Neural crest cell (in vitro differentiated cells): ENCODE measurements at regions not wholly inside any gene's neighbourhood (a gene's known extent, or its start where the extent isn't known, plus 50 kb on each side); places are given as distances from the start of the nearest gene placed in this dataset.
"Not testable (repeated sequence)": the region's sequence is repeated elsewhere in the genome, so short reads cannot be mapped to it uniquely, and the experiment has no call there.

Experiments used
- DNase-seq: peaks from one replicate; pipeline ENCODE4 v3.0.0; 2021; ENCODE audit warnings: low read depth, mixed read lengths, low spot score
- H3K27ac Mint-ChIP-seq: one replicate; pipeline ENCODE4 v1.8.0; 2021; ENCODE audit warnings: mild to moderate bottlenecking, mixed read lengths; ENCODE audit not compliant: unreplicated experiment
- H3K27me3 Mint-ChIP-seq: 2 replicates; pipeline ENCODE4 v1.8.0; 2021; ENCODE audit warnings: low read depth, mild to moderate bottlenecking, mixed read lengths
- H3K36me3 Mint-ChIP-seq: 2 replicates; pipeline ENCODE4 v1.8.0; 2021; ENCODE audit warnings: low read depth, mild to moderate bottlenecking, mixed read lengths
- H3K4me1 Mint-ChIP-seq: 2 replicates; pipeline ENCODE4 v1.8.0; 2021; ENCODE audit warnings: mixed read lengths
- H3K4me3 Mint-ChIP-seq: one replicate; pipeline ENCODE4 v1.8.0; 2021; ENCODE audit warnings: mild to moderate bottlenecking, mixed read lengths
- H3K9me3 Mint-ChIP-seq: 2 replicates; pipeline ENCODE4 v1.8.0; 2021; ENCODE audit warnings: mixed read lengths
- TF ChIP-seq, protein P1 (sequence below): fragments of 200-600 bp; sonication (generic); conservative IDR thresholded peaks from 2 replicates; pipeline ENCODE4 v1.5.0; 2021; ENCODE audit warnings: antibody characterized with exemption, mild to moderate bottlenecking

DNA sequence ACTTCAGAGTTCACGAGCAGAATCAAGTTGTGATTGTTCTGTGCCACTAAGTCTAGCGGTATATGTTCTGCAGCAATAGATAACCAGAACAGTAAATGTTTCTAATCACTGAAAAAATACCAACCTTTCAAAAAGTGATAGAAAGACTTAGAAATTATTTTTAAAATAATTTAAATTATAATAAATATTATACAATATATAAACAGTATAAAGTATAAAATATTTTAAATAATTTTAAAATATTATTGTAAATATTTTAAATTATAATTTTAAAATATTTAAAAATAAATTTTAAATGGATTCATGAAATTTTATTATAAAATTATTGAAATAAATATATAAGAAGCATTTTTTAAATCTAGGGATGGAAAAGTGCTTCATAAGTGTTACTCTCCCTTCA lies 126.3 kb upstream of the ID2 start:
- TF ChIP-seq, protein P1, sequence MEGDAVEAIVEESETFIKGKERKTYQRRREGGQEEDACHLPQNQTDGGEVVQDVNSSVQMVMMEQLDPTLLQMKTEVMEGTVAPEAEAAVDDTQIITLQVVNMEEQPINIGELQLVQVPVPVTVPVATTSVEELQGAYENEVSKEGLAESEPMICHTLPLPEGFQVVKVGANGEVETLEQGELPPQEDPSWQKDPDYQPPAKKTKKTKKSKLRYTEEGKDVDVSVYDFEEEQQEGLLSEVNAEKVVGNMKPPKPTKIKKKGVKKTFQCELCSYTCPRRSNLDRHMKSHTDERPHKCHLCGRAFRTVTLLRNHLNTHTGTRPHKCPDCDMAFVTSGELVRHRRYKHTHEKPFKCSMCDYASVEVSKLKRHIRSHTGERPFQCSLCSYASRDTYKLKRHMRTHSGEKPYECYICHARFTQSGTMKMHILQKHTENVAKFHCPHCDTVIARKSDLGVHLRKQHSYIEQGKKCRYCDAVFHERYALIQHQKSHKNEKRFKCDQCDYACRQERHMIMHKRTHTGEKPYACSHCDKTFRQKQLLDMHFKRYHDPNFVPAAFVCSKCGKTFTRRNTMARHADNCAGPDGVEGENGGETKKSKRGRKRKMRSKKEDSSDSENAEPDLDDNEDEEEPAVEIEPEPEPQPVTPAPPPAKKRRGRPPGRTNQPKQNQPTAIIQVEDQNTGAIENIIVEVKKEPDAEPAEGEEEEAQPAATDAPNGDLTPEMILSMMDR, result no peak
- no peak for DNase-seq
- peaks cover 15% of the 10 kb centered on the region for H3K9me3 Mint-ChIP-seq
- H3K4me3 Mint-ChIP-seq, result no peak overlapping the region
- H3K36me3 Mint-ChIP-seq, result peaks cover 6% of the 10 kb centered on the region
- no peak overlapping the region for H3K27ac Mint-ChIP-seq
- H3K4me1 Mint-ChIP-seq, result peaks cover 10% of the 10 kb centered on the region
- H3K27me3 Mint-ChIP-seq, result no peaks in the 10 kb centered on the region

DNA sequence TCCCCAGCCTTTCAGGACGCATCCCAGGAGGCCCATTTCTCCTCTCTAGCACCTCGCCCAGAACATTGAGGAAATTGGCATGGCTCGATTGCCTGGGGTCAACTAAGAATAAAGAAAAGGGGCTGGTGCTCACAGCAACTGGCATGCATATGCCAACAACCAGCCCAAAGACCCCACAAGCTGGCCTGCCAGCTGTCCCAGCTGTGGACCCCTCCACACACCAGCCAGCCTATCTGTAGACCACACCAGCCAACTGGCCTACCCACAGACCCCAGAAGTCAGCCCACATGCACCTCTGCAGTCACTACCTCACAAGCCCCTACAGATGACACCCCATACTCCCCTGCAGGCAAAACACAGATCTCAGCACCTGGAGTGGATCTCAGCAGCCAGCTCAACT lies 123.8 kb upstream of the ID2 start:
- H3K27ac Mint-ChIP-seq, result no peak overlapping the region
- no peaks in the 10 kb centered on the region for H3K27me3 Mint-ChIP-seq
- DNase-seq, result no peak
- peaks cover 27% of the 10 kb centered on the region for H3K9me3 Mint-ChIP-seq
- peaks cover 6% of the 10 kb centered on the region for H3K36me3 Mint-ChIP-seq
- H3K4me1 Mint-ChIP-seq, result no peaks in the 10 kb centered on the region
- TF ChIP-seq, protein P1, result no peak
- H3K4me3 Mint-ChIP-seq, result no peak overlapping the region

DNA sequence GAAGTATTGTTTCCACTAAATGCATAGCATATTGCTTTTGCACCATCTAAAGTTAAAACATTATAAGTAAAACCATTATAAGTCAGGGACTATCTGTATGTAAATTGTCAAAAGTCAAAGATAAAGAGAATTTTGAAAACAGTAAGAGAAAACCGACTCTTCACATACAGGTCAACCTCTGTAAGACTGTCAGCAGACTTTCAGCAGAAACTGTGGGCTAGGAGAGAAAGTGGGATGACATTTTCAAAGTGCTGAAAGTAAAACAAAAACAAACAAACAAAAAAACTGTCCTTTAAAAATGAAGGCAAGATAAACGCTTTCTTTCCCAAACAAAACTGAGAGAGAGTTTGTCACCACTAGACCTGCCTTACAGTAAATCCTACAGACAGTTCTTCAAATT lies 122.9 kb upstream of the ID2 start:
- no peak overlapping the region for H3K4me3 Mint-ChIP-seq
- peaks cover 6% of the 10 kb centered on the region for H3K36me3 Mint-ChIP-seq
- no peak for DNase-seq
- TF ChIP-seq, protein P1, result no peak
- H3K27me3 Mint-ChIP-seq, result no peaks in the 10 kb centered on the region
- peaks cover 27% of the 10 kb centered on the region for H3K9me3 Mint-ChIP-seq
- H3K27ac Mint-ChIP-seq, result no peak overlapping the region
- H3K4me1 Mint-ChIP-seq, result no peaks in the 10 kb centered on the region

DNA sequence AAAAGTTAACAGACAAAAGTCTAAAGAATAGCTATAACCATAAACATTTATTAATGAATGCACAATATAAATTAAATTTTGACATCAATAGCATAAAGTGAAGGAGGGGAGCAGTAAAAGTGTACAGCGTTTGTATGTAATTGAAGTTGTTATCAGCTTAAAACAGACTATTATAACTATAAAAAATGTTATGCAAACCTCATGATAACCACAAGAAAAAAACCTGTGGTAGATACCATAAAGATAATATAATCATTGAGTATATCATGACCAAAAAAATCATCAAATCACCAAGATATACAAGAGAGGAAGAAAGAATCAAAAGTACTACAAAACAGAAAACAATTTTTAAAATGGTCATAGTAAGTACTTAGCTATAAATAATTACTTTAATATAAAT lies 122.1 kb upstream of the ID2 start:
- no peak for DNase-seq

DNA sequence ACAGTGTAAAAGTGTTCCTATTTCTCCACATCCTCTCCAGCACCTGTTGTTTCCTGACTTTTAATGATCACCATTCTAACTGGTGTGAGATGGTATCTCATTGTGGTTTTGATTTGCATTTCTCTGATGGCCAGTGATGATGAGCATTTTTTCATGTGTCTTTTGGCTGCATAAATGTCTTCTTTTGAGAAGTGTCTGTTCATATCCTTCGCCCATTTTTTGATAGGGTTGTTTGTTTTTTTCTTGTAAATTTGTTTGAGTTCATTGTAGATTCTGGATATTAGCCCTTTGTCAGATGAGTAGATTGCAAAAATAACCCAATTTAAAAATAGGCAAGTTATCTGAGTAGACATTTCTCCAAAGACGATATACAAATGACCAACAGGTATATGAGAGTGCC lies 120.2 kb upstream of the ID2 start:
- not testable (repeated sequence) for H3K27me3 Mint-ChIP-seq, H3K4me1 Mint-ChIP-seq, DNase-seq, H3K27ac Mint-ChIP-seq, H3K4me3 Mint-ChIP-seq, H3K36me3 Mint-ChIP-seq
- peaks cover 20% of the 10 kb centered on the region for H3K9me3 Mint-ChIP-seq

More for the DNA sequence above, 122.1 kb upstream of the ID2 start:
- Mint-ChIP-seq H3K36me3 (peaks cover 6% of the 10 kb centered on the region), H3K4me3 (no peak overlapping the region), H3K27ac (no peak overlapping the region), H3K27me3 (no peaks in the 10 kb centered on the region), H3K9me3 (peaks cover 27% of the 10 kb centered on the region), H3K4me1 (no peaks in the 10 kb centered on the region)
- TF ChIP-seq, protein P1, result no peak

DNA sequence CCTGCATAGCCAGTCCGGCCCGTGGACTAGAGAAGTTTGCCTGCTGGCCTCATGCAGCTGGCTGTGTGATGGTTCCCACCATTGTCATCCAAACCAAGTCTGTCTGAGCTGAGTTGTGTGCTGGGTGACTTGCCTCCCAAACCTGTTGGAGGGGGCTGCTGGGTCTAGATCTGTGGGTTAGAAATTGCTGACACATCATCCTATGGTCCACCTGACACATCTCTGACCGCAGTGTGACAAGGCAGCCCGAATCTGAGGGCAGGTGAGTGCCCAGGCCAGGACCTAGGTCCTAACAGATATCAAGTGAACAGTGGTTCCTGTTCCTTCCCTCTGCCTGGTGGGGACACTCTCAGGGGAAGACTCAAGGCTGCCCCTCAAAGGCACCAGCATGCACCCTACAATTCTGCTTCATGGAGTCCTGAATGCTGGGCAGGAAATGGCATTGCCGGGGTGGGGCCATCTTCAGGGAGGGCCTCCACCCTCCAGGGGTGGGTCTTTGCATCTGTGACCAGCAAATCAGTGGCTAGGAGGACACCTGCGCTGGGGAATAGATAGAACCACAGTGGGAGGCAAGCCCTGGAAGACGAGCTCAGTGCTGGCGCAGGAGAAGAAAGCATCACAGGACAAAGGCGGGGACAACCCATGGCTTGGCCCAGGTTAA lies 117.9 kb upstream of the ID2 start:
- TF ChIP-seq, protein P1, result no peak
- Mint-ChIP-seq H3K4me3 (no peak overlapping the region), H3K36me3 (no peaks in the 10 kb centered on the region), H3K27ac (no peak overlapping the region), H3K9me3 (peaks cover 16% of the 10 kb centered on the region), H3K4me1 (no peaks in the 10 kb centered on the region), H3K27me3 (no peaks in the 10 kb centered on the region)
- no peak for DNase-seq
